ENCODE measurements at regions not wholly inside any gene's neighbourhood (a gene's known extent, or its start where the extent isn't known, plus 50 kb on each side); places are given as distances from the start of the nearest gene placed in this dataset.
"Not testable (repeated sequence)": the region's sequence is repeated elsewhere in the genome, so short reads cannot be mapped to it uniquely, and the experiment has no call there.

- not testable (repeated sequence) for H3K14ac ChIP-seq (ENCODE audit: low read length in 2 of 2); H4K91ac ChIP-seq (ENCODE audit: low read length); H3K27ac ChIP-seq (ENCODE audit: low read length, poor library complexity, severe bottlenecking); H2BK120ac ChIP-seq (ENCODE audit: low read depth, low read length); H3K4ac ChIP-seq (ENCODE audit: low read depth in 1 of 2, low read length in 2 of 2); H2AFZ ChIP-seq (ENCODE audit: low read depth, low read length); H2BK5ac ChIP-seq (ENCODE audit: low read depth, low read length, poor library complexity, severe bottlenecking); H3K9ac ChIP-seq (ENCODE audit: low read length); H2BK12ac ChIP-seq (ENCODE audit: low read length in 2 of 2); H3K4me3 ChIP-seq (ENCODE audit: insufficient read depth in 1 of 2, low read depth in 1 of 2, low read length in 2 of 2); H3K4me2 ChIP-seq (ENCODE audit: low read length, poor library complexity, severe bottlenecking); H3K27me3 ChIP-seq (ENCODE audit: control insufficient read depth in 1 of 2, insufficient read depth in 1 of 2, low read length in 2 of 2); H3K4me1 ChIP-seq (ENCODE audit: control insufficient read depth, insufficient read depth, low read depth, low read length); H3K18ac ChIP-seq (ENCODE audit: low read depth in 1 of 2, low read length in 2 of 2); DNase-seq; H4K8ac ChIP-seq (ENCODE audit: low read length); H3K9me3 ChIP-seq (ENCODE audit: control insufficient read depth, low read length); H2AK5ac ChIP-seq (ENCODE audit: low read length, severe bottlenecking); H3K36me3 ChIP-seq (ENCODE audit: control insufficient read depth in 1 of 2, insufficient read depth in 2 of 2, low read depth in 1 of 2, low read length in 2 of 2); H2BK15ac ChIP-seq (ENCODE audit: low read depth, poor library complexity, severe bottlenecking); H3K79me1 ChIP-seq (replicated peaks; ENCODE audit: low read length, poor library complexity, severe bottlenecking); H3K23ac ChIP-seq (ENCODE audit: low read length in 2 of 2)
- no CpG with 5 or more reads among the region's 3 CpGs for WGBS
Measured at GRCh38 chr2:111270569-111270968, 149.9 kb downstream of the BCL2L11 start.

GRCh38 chr2:111271647-111272304 is 151.1 kb downstream of the BCL2L11 start:
- not testable (repeated sequence) for H3K36me3 ChIP-seq (ENCODE audit: control insufficient read depth in 1 of 2, insufficient read depth in 2 of 2, low read depth in 1 of 2, low read length in 2 of 2)

GRCh38 chr2:111273007-111273406 is 152.3 kb downstream of the BCL2L11 start:
- H3K79me1 ChIP-seq (replicated peaks; ENCODE audit: low read length, poor library complexity, severe bottlenecking); H4K91ac ChIP-seq (ENCODE audit: low read length); H3K23ac ChIP-seq (ENCODE audit: low read length in 2 of 2); H3K18ac ChIP-seq (ENCODE audit: low read depth in 1 of 2, low read length in 2 of 2); H2AFZ ChIP-seq (ENCODE audit: low read depth, low read length); H2AK5ac ChIP-seq (ENCODE audit: low read length, severe bottlenecking); H2BK15ac ChIP-seq (ENCODE audit: low read depth, poor library complexity, severe bottlenecking); H3K9me3 ChIP-seq (ENCODE audit: control insufficient read depth, low read length); H3K4me1 ChIP-seq (ENCODE audit: control insufficient read depth, insufficient read depth, low read depth, low read length); H3K4me3 ChIP-seq (ENCODE audit: insufficient read depth in 1 of 2, low read depth in 1 of 2, low read length in 2 of 2); H2BK120ac ChIP-seq (ENCODE audit: low read depth, low read length); H3K4me2 ChIP-seq (ENCODE audit: low read length, poor library complexity, severe bottlenecking); H3K14ac ChIP-seq (ENCODE audit: low read length in 2 of 2); H3K4ac ChIP-seq (ENCODE audit: low read depth in 1 of 2, low read length in 2 of 2); H3K27me3 ChIP-seq (ENCODE audit: control insufficient read depth in 1 of 2, insufficient read depth in 1 of 2, low read length in 2 of 2); H4K8ac ChIP-seq (ENCODE audit: low read length); H3K36me3 ChIP-seq (ENCODE audit: control insufficient read depth in 1 of 2, insufficient read depth in 2 of 2, low read depth in 1 of 2, low read length in 2 of 2); DNase-seq; H3K27ac ChIP-seq (ENCODE audit: low read length, poor library complexity, severe bottlenecking); H2BK12ac ChIP-seq (ENCODE audit: low read length in 2 of 2); H3K9ac ChIP-seq (ENCODE audit: low read length); H2BK5ac ChIP-seq (ENCODE audit: low read depth, low read length, poor library complexity, severe bottlenecking): not testable (repeated sequence)
- WGBS: 67% methylated on average over 3 of the region's 7 CpGs

More at GRCh38 chr2:111271647-111272304, 151.1 kb downstream of the BCL2L11 start:
- H3K4me2 ChIP-seq (ENCODE audit: low read length, poor library complexity, severe bottlenecking); H3K4me3 ChIP-seq (ENCODE audit: insufficient read depth in 1 of 2, low read depth in 1 of 2, low read length in 2 of 2); H3K9ac ChIP-seq (ENCODE audit: low read length); DNase-seq; H2BK120ac ChIP-seq (ENCODE audit: low read depth, low read length); H3K4me1 ChIP-seq (ENCODE audit: control insufficient read depth, insufficient read depth, low read depth, low read length); H3K23ac ChIP-seq (ENCODE audit: low read length in 2 of 2); H3K18ac ChIP-seq (ENCODE audit: low read depth in 1 of 2, low read length in 2 of 2); H3K27me3 ChIP-seq (ENCODE audit: control insufficient read depth in 1 of 2, insufficient read depth in 1 of 2, low read length in 2 of 2); H2BK12ac ChIP-seq (ENCODE audit: low read length in 2 of 2); H4K8ac ChIP-seq (ENCODE audit: low read length); H3K27ac ChIP-seq (ENCODE audit: low read length, poor library complexity, severe bottlenecking); H3K14ac ChIP-seq (ENCODE audit: low read length in 2 of 2); H3K9me3 ChIP-seq (ENCODE audit: control insufficient read depth, low read length); H2AK5ac ChIP-seq (ENCODE audit: low read length, severe bottlenecking); H4K91ac ChIP-seq (ENCODE audit: low read length); H3K4ac ChIP-seq (ENCODE audit: low read depth in 1 of 2, low read length in 2 of 2); H2BK5ac ChIP-seq (ENCODE audit: low read depth, low read length, poor library complexity, severe bottlenecking); H2AFZ ChIP-seq (ENCODE audit: low read depth, low read length); H2BK15ac ChIP-seq (ENCODE audit: low read depth, poor library complexity, severe bottlenecking); H3K79me1 ChIP-seq (replicated peaks; ENCODE audit: low read length, poor library complexity, severe bottlenecking): not testable (repeated sequence)
- 100% methylated on average over 4 of the region's 8 CpGs for WGBS

GRCh38 chr2:111275047-111275853 is 154.5 kb downstream of the BCL2L11 start:
- H2AFZ ChIP-seq (ENCODE audit: low read depth, low read length); H3K4me3 ChIP-seq (ENCODE audit: insufficient read depth in 1 of 2, low read depth in 1 of 2, low read length in 2 of 2); H3K79me1 ChIP-seq (replicated peaks; ENCODE audit: low read length, poor library complexity, severe bottlenecking); H2BK12ac ChIP-seq (ENCODE audit: low read length in 2 of 2); H3K27ac ChIP-seq (ENCODE audit: low read length, poor library complexity, severe bottlenecking); H3K4me2 ChIP-seq (ENCODE audit: low read length, poor library complexity, severe bottlenecking); H2AK5ac ChIP-seq (ENCODE audit: low read length, severe bottlenecking); H3K4me1 ChIP-seq (ENCODE audit: control insufficient read depth, insufficient read depth, low read depth, low read length); H4K8ac ChIP-seq (ENCODE audit: low read length); H3K36me3 ChIP-seq (ENCODE audit: control insufficient read depth in 1 of 2, insufficient read depth in 2 of 2, low read depth in 1 of 2, low read length in 2 of 2); H3K9ac ChIP-seq (ENCODE audit: low read length); DNase-seq; H3K23ac ChIP-seq (ENCODE audit: low read length in 2 of 2); H4K91ac ChIP-seq (ENCODE audit: low read length); H3K18ac ChIP-seq (ENCODE audit: low read depth in 1 of 2, low read length in 2 of 2); H3K4ac ChIP-seq (ENCODE audit: low read depth in 1 of 2, low read length in 2 of 2); H3K27me3 ChIP-seq (ENCODE audit: control insufficient read depth in 1 of 2, insufficient read depth in 1 of 2, low read length in 2 of 2); H2BK120ac ChIP-seq (ENCODE audit: low read depth, low read length); H2BK5ac ChIP-seq (ENCODE audit: low read depth, low read length, poor library complexity, severe bottlenecking); H2BK15ac ChIP-seq (ENCODE audit: low read depth, poor library complexity, severe bottlenecking); H3K9me3 ChIP-seq (ENCODE audit: control insufficient read depth, low read length); H3K14ac ChIP-seq (ENCODE audit: low read length in 2 of 2): not testable (repeated sequence)
- WGBS: 92% methylated on average over 8 of the region's 15 CpGs

Measured in mesenchymal stem cell (in vitro differentiated cells and primary cell).